Bronchial epithelial cell (primary cell): ENCODE measurements at regions not wholly inside any gene's neighbourhood (a gene's known extent, or its start where the extent isn't known, plus 50 kb on each side); places are given as distances from the start of the nearest gene placed in this dataset.

Source experiments
- DNase-seq: peaks from one replicate; pipeline ENCODE4 v3.0.0-alpha.2; 2010; ENCODE audit warnings: low read depth
- FAIRE-seq: peaks from 2 replicates; lab custom pipeline; 2011; peaks lifted over from hg19 to GRCh38; lab: Jason Lieb, UNC
- H3K27me3 ChIP-seq: 2 replicates; pipeline ENCODE4 v1.5.1; 2011; ENCODE audit warnings: low read length; ENCODE audit not compliant: control insufficient read depth, insufficient read depth
- H3K36me3 ChIP-seq: 2 replicates; pipeline ENCODE4 v1.5.1; 2011; ENCODE audit warnings: low read length; ENCODE audit not compliant: control insufficient read depth, insufficient read depth
- H3K4me3 ChIP-seq: 2 replicates; pipeline ENCODE4 v1.5.1; 2011; ENCODE audit warnings: mild to moderate bottlenecking, low read depth, low read length, control low read depth
- CTCF ChIP-seq: IDR thresholded peaks from 2 replicates; pipeline ENCODE4 v1.5.1; 2011; ENCODE audit warnings: mild to moderate bottlenecking, moderate library complexity, low read length, control low read depth, inconsistent platforms; ENCODE audit not compliant: insufficient read depth, severe bottlenecking

GRCh38 chr14:87171141-87171540, 821.8 kb downstream of the GALC start:
- DNase-seq, result no peak
- H3K36me3 ChIP-seq, result no peaks in the 10 kb centered on the region

GRCh38 chr14:87170179-87170578, 822.8 kb downstream of the GALC start:
- FAIRE-seq (no peak), DNase-seq (no peak)
- Histone ChIP-seq H3K36me3 (no peaks in the 10 kb centered on the region), H3K4me3 (no peak overlapping the region), H3K27me3 (no peaks in the 10 kb centered on the region)
- TF ChIP-seq CTCF, result no peak

More at GRCh38 chr14:87171141-87171540, 821.8 kb downstream of the GALC start:
- no peaks in the 10 kb centered on the region for H3K27me3 ChIP-seq
- H3K4me3 ChIP-seq, result no peak overlapping the region
- FAIRE-seq, result no peak
- TF ChIP-seq CTCF, result no peak

- H3K4me3 ChIP-seq, result no peak overlapping the region
- no peaks in the 10 kb centered on the region for H3K27me3 ChIP-seq
- no peak for TF ChIP-seq CTCF
- DNase-seq (no peak), FAIRE-seq (no peak)
- H3K36me3 ChIP-seq, result no peaks in the 10 kb centered on the region
These were observed 823.6 kb downstream of the GALC start for GRCh38 chr14:87169362-87169761.

- TF ChIP-seq CTCF, result no peak
- Histone ChIP-seq H3K27me3 (no peaks in the 10 kb centered on the region), H3K4me3 (no peak overlapping the region), H3K36me3 (no peaks in the 10 kb centered on the region)
- FAIRE-seq (no peak), DNase-seq (no peak)
These were observed 831.5 kb downstream of the GALC start for GRCh38 chr14:87161502-87161901.

- FAIRE-seq, result no peak
- H3K27me3 ChIP-seq, result no peaks in the 10 kb centered on the region
- H3K36me3 ChIP-seq, result no peaks in the 10 kb centered on the region
- no peak for DNase-seq
- H3K4me3 ChIP-seq, result no peak overlapping the region
- TF ChIP-seq CTCF, result no peak
These were observed 832.0 kb downstream of the GALC start for GRCh38 chr14:87160989-87161388.

GRCh38 chr14:87158283-87158682, 834.7 kb downstream of the GALC start:
- H3K4me3 ChIP-seq, result no peak overlapping the region
- DNase-seq, result no peak
- H3K36me3 ChIP-seq, result no peaks in the 10 kb centered on the region
- no peak for TF ChIP-seq CTCF
- FAIRE-seq, result no peak
- no peaks in the 10 kb centered on the region for H3K27me3 ChIP-seq
